ENCODE measurements at regions not wholly inside any gene's neighbourhood (a gene's known extent, or its start where the extent isn't known, plus 50 kb on each side); places are given as distances from the start of the nearest gene placed in this dataset.
"Not testable (repeated sequence)": the region's sequence is repeated elsewhere in the genome, so short reads cannot be mapped to it uniquely, and the experiment has no call there.

GRCh38 chr15:35691173-35691761, 145.3 kb upstream of the DPH6 start:
- intact Hi-C loops (cut with micrococcal nuclease), result no loop called here
- DNase-seq (no peak), ATAC-seq (peak; percentile 74)

GRCh38 chr15:35691891-35692867, 146.2 kb upstream of the DPH6 start:
- DNase-seq (no peak), ATAC-seq (no peak)
- intact Hi-C loops (cut with micrococcal nuclease), result no loop called here

GRCh38 chr15:35693286-35693685, 147.3 kb upstream of the DPH6 start:
- no peak for DNase-seq
- ATAC-seq, result no peak
- intact Hi-C loops (cut with micrococcal nuclease), result no loop called here

- DNase-seq (no peak), ATAC-seq (no peak)
- intact Hi-C loops (cut with micrococcal nuclease), result no loop called here
Measured at GRCh38 chr15:35693886-35694285, 147.9 kb upstream of the DPH6 start.

- intact Hi-C loops (cut with micrococcal nuclease), result no loop called here
Measured at GRCh38 chr15:35695003-35695402, 149.0 kb upstream of the DPH6 start.

GRCh38 chr15:35696767-35697231, 150.8 kb upstream of the DPH6 start:
- intact Hi-C loops (cut with micrococcal nuclease), result no loop called here
- ATAC-seq, result peak; percentile 29
- DNase-seq, result no peak

More at GRCh38 chr15:35695003-35695402, 149.0 kb upstream of the DPH6 start:
- ATAC-seq (no peak), DNase-seq (no peak)

- intact Hi-C loops (cut with micrococcal nuclease), result no loop called here
- ATAC-seq, result peak; percentile 88
- DNase-seq, result peak; percentile 33
Measured at GRCh38 chr15:35697549-35698299, 151.8 kb upstream of the DPH6 start.

GRCh38 chr15:35698331-35698730, 152.4 kb upstream of the DPH6 start:
- intact Hi-C loops (cut with micrococcal nuclease), result no loop called here
- DNase-seq, result no peak
- no peak for ATAC-seq

- intact Hi-C loops (cut with micrococcal nuclease), result no loop called here
Measured at GRCh38 chr15:35698966-35699575, 153.1 kb upstream of the DPH6 start.

GRCh38 chr15:35700091-35700593, 154.2 kb upstream of the DPH6 start:
- ATAC-seq; DNase-seq; intact Hi-C loops (cut with micrococcal nuclease): not testable (repeated sequence)

More at GRCh38 chr15:35698966-35699575, 153.1 kb upstream of the DPH6 start:
- ATAC-seq (no peak), DNase-seq (no peak)

GRCh38 chr15:35701402-35702046, 155.6 kb upstream of the DPH6 start:
- intact Hi-C loops (cut with micrococcal nuclease), result no loop called here
- DNase-seq (no peak), ATAC-seq (no peak)

GRCh38 chr15:35702946-35703495, 157.1 kb upstream of the DPH6 start:
- DNase-seq, result no peak
- ATAC-seq, result no peak
- intact Hi-C loops (cut with micrococcal nuclease), result no loop called here

GRCh38 chr15:35705030-35705883, 159.3 kb upstream of the DPH6 start:
- no peak for DNase-seq

GRCh38 chr15:35705884-35706585, 160.1 kb upstream of the DPH6 start:
- ATAC-seq, result peak; percentile 98
- no peak for DNase-seq
- intact Hi-C loops (cut with micrococcal nuclease), result no loop called here

More at GRCh38 chr15:35705030-35705883, 159.3 kb upstream of the DPH6 start:
- intact Hi-C loops (cut with micrococcal nuclease), result no loop called here
- ATAC-seq, result peak; percentile 69

- DNase-seq (no peak), ATAC-seq (no peak)
- intact Hi-C loops (cut with micrococcal nuclease), result no loop called here
Measured at GRCh38 chr15:35712956-35713355, 167.0 kb upstream of the DPH6 start.

GRCh38 chr15:35713733-35714132, 167.8 kb upstream of the DPH6 start:
- intact Hi-C loops (cut with micrococcal nuclease), result no loop called here
- DNase-seq (no peak), ATAC-seq (no peak)

GRCh38 chr15:35717721-35718120, 171.8 kb upstream of the DPH6 start:
- DNase-seq (no peak), ATAC-seq (no peak)
- intact Hi-C loops (cut with micrococcal nuclease), result no loop called here
